DND-41 (cell line): ENCODE measurements at regions not wholly inside any gene's neighbourhood (a gene's known extent, or its start where the extent isn't known, plus 50 kb on each side); places are given as distances from the start of the nearest gene placed in this dataset.

Experiments used
- ATAC-seq: fragments of 200-7000 bp; cut with Tn5 transposase; 3 replicates; pipeline ENCODE4 v1.9.1; 2021; ENCODE audit warnings: low read depth; ENCODE audit not compliant: insufficient read depth
- DNase-seq: peaks from one replicate; pipeline ENCODE4 v3.0.0-alpha.2; 2020
- H2AFZ ChIP-seq: 2 replicates; pipeline ENCODE4 v1.6.0; 2012; ENCODE audit warnings: low read depth, low read length
- H3K27ac ChIP-seq: 2 replicates; pipeline ENCODE4 v1.5.1; 2012; ENCODE audit warnings: low read length, inconsistent platforms
- H3K27me3 ChIP-seq: fragments of 200-600 bp; sonication (generic); 2 replicates; pipeline ENCODE4 v1.6.0; 2012; ENCODE audit warnings: low read length, mild to moderate bottlenecking, inconsistent platforms; ENCODE audit not compliant: insufficient read depth, poor library complexity
- H3K36me3 ChIP-seq: 2 replicates; pipeline ENCODE4 v1.5.1; 2012; ENCODE audit warnings: low read length, inconsistent platforms; ENCODE audit not compliant: insufficient read depth
- H3K4me1 ChIP-seq: 2 replicates; pipeline ENCODE4 v1.5.1; 2012; ENCODE audit warnings: mild to moderate bottlenecking, low read length; ENCODE audit not compliant: insufficient read depth
- H3K4me2 ChIP-seq: 2 replicates; pipeline ENCODE4 v1.6.0; 2012; ENCODE audit warnings: mild to moderate bottlenecking, moderate library complexity, low read length, inconsistent platforms; ENCODE audit not compliant: insufficient read depth
- H3K4me3 ChIP-seq, 2 experiments: fragments of 200-600 bp in 1 of 2; shearing (Covaris generic) in 1 of 2; 2 replicates each; pipeline ENCODE4 v1.5.1; 2012 to 2016; ENCODE audit warnings: inconsistent platforms in 2 of 2, low read length in 2 of 2, mild to moderate bottlenecking in 2 of 2, low read depth in 1 of 2, moderate library complexity in 1 of 2
- H3K79me2 ChIP-seq: 2 replicates; pipeline ENCODE4 v1.6.0; 2012; ENCODE audit warnings: low read length, inconsistent platforms; ENCODE audit not compliant: insufficient read depth
- H3K9ac ChIP-seq: 2 replicates; pipeline ENCODE4 v1.6.0; 2012; ENCODE audit warnings: low read depth, mild to moderate bottlenecking, inconsistent platforms, low read length, moderate library complexity
- H3K9me3 ChIP-seq: 2 replicates; pipeline ENCODE4 v1.5.1; 2012; ENCODE audit warnings: low read length, moderate library complexity, mild to moderate bottlenecking, inconsistent platforms; ENCODE audit not compliant: insufficient read depth, severe bottlenecking
- H4K20me1 ChIP-seq: 2 replicates; pipeline ENCODE4 v1.6.0; 2012; ENCODE audit warnings: low read length; ENCODE audit not compliant: insufficient read depth
- EZH2 ChIP-seq: IDR thresholded peaks from 3 replicates; pipeline ENCODE4 v1.6.1; 2012; ENCODE audit warnings: borderline replicate concordance, low read depth, mild to moderate bottlenecking, moderate library complexity, low read length, inconsistent platforms; ENCODE audit not compliant: severe bottlenecking
- TF ChIP-seq, protein P1 (sequence below): IDR thresholded peaks from 2 replicates; pipeline ENCODE4 v1.5.1; 2012; ENCODE audit warnings: borderline replicate concordance, low read length, moderate library complexity, mild to moderate bottlenecking; ENCODE audit not compliant: poor library complexity, severe bottlenecking; ENCODE audit errors: extremely low read depth

DNA sequence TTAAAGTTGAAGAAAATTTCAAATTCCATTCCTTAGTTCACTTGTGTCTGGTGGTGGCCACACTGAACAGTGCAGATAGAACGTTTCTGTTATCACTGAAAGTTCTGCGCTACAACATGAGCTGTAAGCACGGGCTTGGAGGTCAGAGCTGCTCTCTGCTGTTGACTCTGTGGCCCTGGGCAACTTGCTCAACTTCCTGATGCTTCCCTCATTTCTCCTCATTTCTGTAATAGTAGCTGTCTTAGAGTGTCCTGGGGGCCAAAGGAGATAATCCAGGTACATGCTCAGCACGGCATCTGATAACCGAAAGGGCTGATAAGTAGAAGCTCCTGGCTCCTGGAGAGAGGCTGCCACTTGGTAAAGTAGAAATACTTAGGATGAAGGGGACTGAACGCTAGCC is 92.3 kb upstream of the DUSP5 start:
- Histone ChIP-seq H3K9me3 (no peaks in the 10 kb centered on the region), H3K79me2 (no peaks in the 10 kb centered on the region), H3K27me3 (peaks cover 22% of the 10 kb centered on the region), H3K9ac (no peak overlapping the region), H2AFZ (no peak overlapping the region), H3K4me1 (no peaks in the 10 kb centered on the region), H3K4me2 (no peak overlapping the region), H3K4me3 (no peak overlapping the region), H3K27ac (no peak overlapping the region), H4K20me1 (no peaks in the 10 kb centered on the region; the same call in 1 of the 2 replicates), H3K36me3 (no peaks in the 10 kb centered on the region)
- ATAC-seq (no peak), DNase-seq (no peak)
- TF ChIP-seq, protein P1, sequence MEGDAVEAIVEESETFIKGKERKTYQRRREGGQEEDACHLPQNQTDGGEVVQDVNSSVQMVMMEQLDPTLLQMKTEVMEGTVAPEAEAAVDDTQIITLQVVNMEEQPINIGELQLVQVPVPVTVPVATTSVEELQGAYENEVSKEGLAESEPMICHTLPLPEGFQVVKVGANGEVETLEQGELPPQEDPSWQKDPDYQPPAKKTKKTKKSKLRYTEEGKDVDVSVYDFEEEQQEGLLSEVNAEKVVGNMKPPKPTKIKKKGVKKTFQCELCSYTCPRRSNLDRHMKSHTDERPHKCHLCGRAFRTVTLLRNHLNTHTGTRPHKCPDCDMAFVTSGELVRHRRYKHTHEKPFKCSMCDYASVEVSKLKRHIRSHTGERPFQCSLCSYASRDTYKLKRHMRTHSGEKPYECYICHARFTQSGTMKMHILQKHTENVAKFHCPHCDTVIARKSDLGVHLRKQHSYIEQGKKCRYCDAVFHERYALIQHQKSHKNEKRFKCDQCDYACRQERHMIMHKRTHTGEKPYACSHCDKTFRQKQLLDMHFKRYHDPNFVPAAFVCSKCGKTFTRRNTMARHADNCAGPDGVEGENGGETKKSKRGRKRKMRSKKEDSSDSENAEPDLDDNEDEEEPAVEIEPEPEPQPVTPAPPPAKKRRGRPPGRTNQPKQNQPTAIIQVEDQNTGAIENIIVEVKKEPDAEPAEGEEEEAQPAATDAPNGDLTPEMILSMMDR: no peak
- no peak for TF ChIP-seq EZH2

DNA sequence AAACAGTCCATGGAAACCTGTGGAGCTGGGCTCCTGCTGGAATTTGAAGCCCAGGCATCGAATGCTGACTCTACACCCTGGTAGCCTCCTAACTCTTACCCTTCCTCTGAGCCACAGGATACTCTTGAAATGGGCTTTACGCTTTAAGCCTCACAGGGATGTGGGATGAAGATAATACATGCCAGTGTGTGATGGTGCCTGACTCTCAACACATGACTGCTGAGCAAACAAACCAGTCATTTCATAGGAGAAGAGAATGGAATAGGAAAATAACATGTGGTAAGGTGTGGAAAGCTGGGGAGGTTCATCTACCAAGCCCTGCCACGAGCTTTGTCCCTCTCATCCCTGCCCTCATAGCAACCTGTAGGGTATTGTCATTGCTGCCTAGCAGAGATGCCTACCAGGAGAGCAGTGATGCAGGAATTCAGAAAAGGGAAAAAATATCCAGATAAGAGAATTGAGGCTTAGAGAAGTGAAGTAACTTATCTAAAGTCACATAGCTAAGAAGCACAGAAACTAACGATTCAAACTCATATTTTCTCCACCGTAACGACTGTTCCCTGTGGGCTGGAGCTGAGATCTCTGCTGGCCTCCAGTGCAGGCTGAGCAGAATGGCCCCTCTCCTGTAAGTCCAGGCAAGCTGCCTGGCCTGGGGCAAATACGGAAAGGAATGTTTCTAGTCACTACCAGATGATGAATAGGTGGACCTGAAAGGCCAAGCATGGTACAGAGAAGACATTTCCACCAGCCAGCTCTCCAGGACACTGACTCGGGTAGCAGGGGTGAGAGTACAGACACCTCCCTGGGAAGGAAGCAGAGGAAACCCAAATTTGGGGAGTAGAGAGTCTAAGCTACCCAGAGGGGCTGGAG is 90.2 kb upstream of the DUSP5 start:
- no peak overlapping the region for H2AFZ ChIP-seq
- no peaks in the 10 kb centered on the region for H3K4me1 ChIP-seq
- H3K4me3 ChIP-seq: no peak overlapping the region
- TF ChIP-seq, protein P1: no peak
- TF ChIP-seq EZH2: no peak
- H3K27ac ChIP-seq: no peak overlapping the region
- H3K9me3 ChIP-seq: no peaks in the 10 kb centered on the region
- ATAC-seq (no peak), DNase-seq (no peak)
- H3K9ac ChIP-seq: no peak overlapping the region
- H3K27me3 ChIP-seq: peaks cover 23% of the 10 kb centered on the region
- H3K36me3 ChIP-seq: no peaks in the 10 kb centered on the region
- H3K79me2 ChIP-seq: no peaks in the 10 kb centered on the region
- H3K4me2 ChIP-seq: no peak overlapping the region
- H4K20me1 ChIP-seq: no peaks in the 10 kb centered on the region; the same call in 1 of the 2 replicates

DNA sequence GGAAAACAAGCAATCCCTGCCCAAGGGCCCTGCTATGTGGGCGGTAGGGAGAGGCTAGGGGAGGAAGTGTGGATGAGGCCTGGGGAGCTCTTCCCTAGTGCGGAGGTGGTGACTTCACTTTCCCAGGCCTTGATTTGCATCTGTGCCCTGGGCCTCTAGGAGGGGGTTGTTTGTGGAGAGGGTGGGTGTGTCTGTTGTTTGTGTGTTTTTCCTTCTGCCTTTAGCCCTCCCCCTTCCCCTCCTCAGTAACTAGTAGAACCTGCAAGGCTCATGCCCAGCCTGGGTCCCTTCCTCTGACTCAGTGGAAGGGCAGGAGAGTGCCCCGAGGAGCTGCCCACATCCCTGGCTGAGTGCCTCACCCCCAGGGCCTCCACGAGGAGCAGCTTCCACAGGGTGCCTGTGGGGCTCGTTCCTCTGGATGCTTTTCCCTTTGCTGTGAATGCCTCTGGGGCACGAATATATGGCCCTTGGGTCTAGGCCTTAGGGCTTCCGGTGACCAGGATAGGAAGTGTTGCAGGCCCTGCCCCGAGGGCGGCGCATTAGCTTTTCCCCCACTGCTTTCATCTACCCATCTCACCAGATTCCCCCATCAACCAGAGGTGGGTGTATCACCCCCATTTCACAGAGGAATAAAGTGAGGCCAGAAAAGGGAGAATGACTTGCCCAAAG is 89.4 kb upstream of the DUSP5 start:
- Histone ChIP-seq H3K4me2 (no peak overlapping the region), H3K79me2 (no peaks in the 10 kb centered on the region), H3K27ac (no peak overlapping the region), H4K20me1 (no peaks in the 10 kb centered on the region; the same call in 1 of the 2 replicates), H3K4me3 (no peak overlapping the region), H3K9ac (no peak overlapping the region), H3K9me3 (no peaks in the 10 kb centered on the region), H3K36me3 (no peaks in the 10 kb centered on the region), H3K4me1 (no peaks in the 10 kb centered on the region), H3K27me3 (peaks cover 28% of the 10 kb centered on the region), H2AFZ (no peak overlapping the region)
- ATAC-seq (no peak), DNase-seq (no peak)
- TF ChIP-seq EZH2: no peak
- TF ChIP-seq, protein P1: no peak
